K562 (cell line): ENCODE measurements at regions not wholly inside any gene's neighbourhood (a gene's known extent, or its start where the extent isn't known, plus 50 kb on each side); places are given as distances from the start of the nearest gene placed in this dataset.

Experiments
- ATAC-seq: fragments of 200-7000 bp; cut with Tn5 transposase; 3 replicates; pipeline ENCODE4 v1.9.1; 2020; ENCODE audit warnings: moderate library complexity
- BruUV-seq: library from RNA; stranded (reverse); fragments of 400-500 nt; replicated peaks from 2 replicates; lab custom pipeline; 2021; lab: Mats Ljungman, UMichigan
- CTCF ChIA-PET: fragments of 300-600 bp; formaldehyde crosslinking; extraction: SDS; loops from one replicate; lab custom pipeline; 2021; ENCODE audit warnings: low intra/inter-chr PET ratio; lab: Yijun Ruan, JAX
- POLR2A ChIA-PET: fragments of 300-600, 350-650 bp; sonication (Branson Sonifier 250); formaldehyde crosslinking; extraction: SDS; loops from one replicate; lab custom pipeline; 2021; ENCODE audit warnings: antibody characterized with exemption, inconsistent platforms; lab: Yijun Ruan, JAX
- DNase-seq, 4 experiments: peaks; one replicate each; pipeline versions ENCODE4 v3.0.0 to v3.0.0-alpha.2; 2011 to 2018; ENCODE audit warnings: low spot score in 3 of 4, mixed read lengths in 3 of 4; ENCODE audit errors: extremely low read depth in 1 of 4
- FAIRE-seq: peaks from 2 replicates; lab custom pipeline; 2011; peaks lifted over from hg19 to GRCh38; lab: Jason Lieb, UNC
- H2AFZ ChIP-seq: 2 replicates; pipeline ENCODE4 v1.6.0; 2011; ENCODE audit warnings: low read depth, low read length, control low read depth, inconsistent platforms
- H3K27ac ChIP-seq: fragments of 200-600 bp; 3 replicates; pipeline ENCODE4 v1.8.0; 2011; ENCODE audit warnings: low read depth, mild to moderate bottlenecking, control low read depth, inconsistent platforms, low read length, moderate library complexity, mixed read lengths; ENCODE audit errors: extremely low read depth
- H3K27me3 ChIP-seq, 2 experiments: fragments of 300-600 bp in 1 of 2; 2 replicates in 1 of 2; 3 replicates in 1 of 2; pipeline versions ENCODE4 v1.6.0 to v1.8.0; 2011; ENCODE audit warnings: inconsistent platforms in 2 of 2, low read length in 2 of 2, mild to moderate bottlenecking in 1 of 2, mixed read lengths in 1 of 2, moderate library complexity in 1 of 2; ENCODE audit not compliant: control insufficient read depth in 2 of 2, insufficient read depth in 2 of 2
- H3K36me3 ChIP-seq: fragments of 300-600 bp; 3 replicates; pipeline ENCODE4 v1.8.0; 2011; ENCODE audit warnings: mild to moderate bottlenecking, low read length, inconsistent platforms; ENCODE audit not compliant: control insufficient read depth, insufficient read depth
- H3K4me1 ChIP-seq, 2 experiments: fragments of 200-600 bp in 1 of 2; replicated peaks in 1 of 2; 2 replicates in 1 of 2; 3 replicates in 1 of 2; pipeline versions ENCODE4 v1.5.1 to v1.8.0; 2011; ENCODE audit warnings: inconsistent platforms in 2 of 2, low read length in 2 of 2, mild to moderate bottlenecking in 1 of 2, mixed read lengths in 1 of 2, moderate library complexity in 1 of 2; ENCODE audit not compliant: control insufficient read depth in 2 of 2, insufficient read depth in 2 of 2
- H3K4me2 ChIP-seq: 2 replicates; pipeline ENCODE4 v1.6.1; 2011; ENCODE audit warnings: low read length, control low read depth, inconsistent platforms, mixed read lengths; ENCODE audit not compliant: insufficient read depth
- H3K4me3 ChIP-seq: fragments of 200-600 bp; sonication (generic), shearing (Covaris generic); 2 replicates; pipeline ENCODE4 v1.5.1; 2016; ENCODE audit warnings: control low read depth, inconsistent platforms
- H3K79me2 ChIP-seq: fragments of 200-600 bp; 3 replicates; pipeline ENCODE4 v1.8.0; 2011; ENCODE audit warnings: low read length, inconsistent platforms; ENCODE audit not compliant: control insufficient read depth, insufficient read depth
- H3K9ac ChIP-seq, 2 experiments: 2 replicates each; pipeline versions ENCODE4 v1.6.0 to v1.6.1; 2011; ENCODE audit warnings: low read depth in 2 of 2, low read length in 2 of 2, control low read depth in 1 of 2, inconsistent platforms in 1 of 2, mild to moderate bottlenecking in 1 of 2, mixed read lengths in 1 of 2; ENCODE audit not compliant: insufficient read depth in 1 of 2
- H3K9me1 ChIP-seq: one replicate; pipeline ENCODE4 v1.6.0; 2011; ENCODE audit warnings: inconsistent platforms, mild to moderate bottlenecking, low read length, moderate library complexity; ENCODE audit not compliant: control insufficient read depth, insufficient read depth
- H3K9me3 ChIP-seq: replicated peaks from 2 replicates; pipeline ENCODE4 v1.5.1; 2011; ENCODE audit warnings: low read depth, low read length, inconsistent platforms; ENCODE audit not compliant: control insufficient read depth, insufficient read depth
- H4K20me1 ChIP-seq: replicated peaks from 2 replicates; pipeline ENCODE4 v1.6.1; 2011; ENCODE audit warnings: low read length, inconsistent platforms, mixed read lengths; ENCODE audit not compliant: control insufficient read depth, insufficient read depth
- CEBPG ChIP-seq, 3 experiments: fragments of 200-800 bp in 1 of 3; sonication (Bioruptor generic) in 1 of 3; sonication (generic) in 1 of 3; formaldehyde crosslinking in 1 of 3; IDR thresholded peaks in 2 of 3; conservative IDR thresholded peaks in 1 of 3; 2 replicates each; pipeline versions ENCODE4 v1.6.1 to v1.8.0; 2016 to 2022; ENCODE audit warnings: missing compliant biosample characterization in 2 of 3, missing genetic modification characterization in 2 of 3, mild to moderate bottlenecking in 1 of 3, missing genetic modification reagents in 1 of 3
- EP300 ChIP-seq: IDR thresholded peaks from 2 replicates; pipeline ENCODE4 v1.6.1; 2012; ENCODE audit warnings: low read length, improper control_type of control experiment
- HES1 ChIP-seq: fragments of 450-650 bp; IDR thresholded peaks from 2 replicates; pipeline ENCODE4 v1.6.1; 2016; ENCODE audit warnings: low read depth, mild to moderate bottlenecking, moderate library complexity
- KDM1A ChIP-seq, 2 experiments: fragments of 450-650 bp; IDR thresholded peaks; 2 replicates each; pipeline ENCODE4 v1.6.1; 2016; ENCODE audit warnings: mild to moderate bottlenecking in 2 of 2
- NR2F6 ChIP-seq: fragments of 450-650 bp; formaldehyde crosslinking; IDR thresholded peaks from 2 replicates; pipeline ENCODE4 v1.4.0; 2020; ENCODE audit warnings: mild to moderate bottlenecking
- RFX7 ChIP-seq: fragments of 250-450 bp; sonication (Bioruptor Pico); IDR thresholded peaks from 2 replicates; pipeline ENCODE4 v1.5.1; 2021; ENCODE audit warnings: mild to moderate bottlenecking
- SETDB1 ChIP-seq: IDR thresholded peaks from one replicate; pipeline ENCODE4 v1.6.1; 2012; ENCODE audit warnings: low read length, control low read depth, inconsistent platforms
- WGBS: fragments of 100-300 bp; shearing (Covaris generic); methylation state at CpG from one replicate; pipeline ENCODE4 v1.1.6; 2016; ENCODE audit warnings: low coverage, mixed read lengths; ENCODE audit not compliant: insufficient coverage; ENCODE audit errors: missing lambda C conversion rate; 5-methylcytosine and 5-hydroxymethylcytosine counted together
- in situ Hi-C: fragments of 300-500 bp; cut with MboI; formaldehyde crosslinking; loops from 4 replicates; pipeline ENCODE4 v1.15.0; 2018; ENCODE audit warnings: inconsistent platforms, mixed read lengths
- intact Hi-C: fragments of 100-400 bp; cut with micrococcal nuclease; formaldehyde crosslinking; loops from 2 replicates; pipeline ENCODE4 v1.14.2; 2022
- TF ChIP-seq, protein P1 (sequence below): fragments of 200-800 bp; sonication (Bioruptor generic); IDR thresholded peaks from 2 replicates; pipeline ENCODE4 v1.6.1; 2016; ENCODE audit warnings: missing genetic modification characterization, missing compliant biosample characterization

- Histone ChIP-seq H3K9ac (no peak overlapping the region), H3K79me2 (no peaks in the 10 kb centered on the region), H3K27ac (no peak overlapping the region), H3K4me2 (no peak overlapping the region), H3K27me3 (peaks cover 0 to 12% of the 10 kb centered on the region in 2 experiments; a peak in 2 of 5 replicates), H3K4me1 (no peaks in the 10 kb centered on the region; a peak in 1 of 5 replicates), H2AFZ (no peak overlapping the region), H3K36me3 (no peaks in the 10 kb centered on the region), H3K9me3 (no peaks in the 10 kb centered on the region), H3K9me1 (no peaks in the 10 kb centered on the region), H3K4me3 (no peak overlapping the region), H4K20me1 (no peaks in the 10 kb centered on the region)
- BruUV-seq, result no TSS peak
- in situ Hi-C loops, result no loop called here
- FAIRE-seq, result no peak
- no peak for DNase-seq
- ChIA-PET POLR2A (no interaction called here), CTCF (no interaction called here)
- no peak for TF ChIP-seq CEBPG (CRISPR knock-in tag; IDR thresholded peaks at IDR 0.05)
- no peak for TF ChIP-seq CEBPG (tag; conservative IDR thresholded peaks at IDR 0.05 in 1 of 2, IDR thresholded peaks at IDR 0.05 in 1 of 2)
- no peak for TF ChIP-seq HES1
- TF ChIP-seq NR2F6, result no peak
- TF ChIP-seq, protein P1, sequence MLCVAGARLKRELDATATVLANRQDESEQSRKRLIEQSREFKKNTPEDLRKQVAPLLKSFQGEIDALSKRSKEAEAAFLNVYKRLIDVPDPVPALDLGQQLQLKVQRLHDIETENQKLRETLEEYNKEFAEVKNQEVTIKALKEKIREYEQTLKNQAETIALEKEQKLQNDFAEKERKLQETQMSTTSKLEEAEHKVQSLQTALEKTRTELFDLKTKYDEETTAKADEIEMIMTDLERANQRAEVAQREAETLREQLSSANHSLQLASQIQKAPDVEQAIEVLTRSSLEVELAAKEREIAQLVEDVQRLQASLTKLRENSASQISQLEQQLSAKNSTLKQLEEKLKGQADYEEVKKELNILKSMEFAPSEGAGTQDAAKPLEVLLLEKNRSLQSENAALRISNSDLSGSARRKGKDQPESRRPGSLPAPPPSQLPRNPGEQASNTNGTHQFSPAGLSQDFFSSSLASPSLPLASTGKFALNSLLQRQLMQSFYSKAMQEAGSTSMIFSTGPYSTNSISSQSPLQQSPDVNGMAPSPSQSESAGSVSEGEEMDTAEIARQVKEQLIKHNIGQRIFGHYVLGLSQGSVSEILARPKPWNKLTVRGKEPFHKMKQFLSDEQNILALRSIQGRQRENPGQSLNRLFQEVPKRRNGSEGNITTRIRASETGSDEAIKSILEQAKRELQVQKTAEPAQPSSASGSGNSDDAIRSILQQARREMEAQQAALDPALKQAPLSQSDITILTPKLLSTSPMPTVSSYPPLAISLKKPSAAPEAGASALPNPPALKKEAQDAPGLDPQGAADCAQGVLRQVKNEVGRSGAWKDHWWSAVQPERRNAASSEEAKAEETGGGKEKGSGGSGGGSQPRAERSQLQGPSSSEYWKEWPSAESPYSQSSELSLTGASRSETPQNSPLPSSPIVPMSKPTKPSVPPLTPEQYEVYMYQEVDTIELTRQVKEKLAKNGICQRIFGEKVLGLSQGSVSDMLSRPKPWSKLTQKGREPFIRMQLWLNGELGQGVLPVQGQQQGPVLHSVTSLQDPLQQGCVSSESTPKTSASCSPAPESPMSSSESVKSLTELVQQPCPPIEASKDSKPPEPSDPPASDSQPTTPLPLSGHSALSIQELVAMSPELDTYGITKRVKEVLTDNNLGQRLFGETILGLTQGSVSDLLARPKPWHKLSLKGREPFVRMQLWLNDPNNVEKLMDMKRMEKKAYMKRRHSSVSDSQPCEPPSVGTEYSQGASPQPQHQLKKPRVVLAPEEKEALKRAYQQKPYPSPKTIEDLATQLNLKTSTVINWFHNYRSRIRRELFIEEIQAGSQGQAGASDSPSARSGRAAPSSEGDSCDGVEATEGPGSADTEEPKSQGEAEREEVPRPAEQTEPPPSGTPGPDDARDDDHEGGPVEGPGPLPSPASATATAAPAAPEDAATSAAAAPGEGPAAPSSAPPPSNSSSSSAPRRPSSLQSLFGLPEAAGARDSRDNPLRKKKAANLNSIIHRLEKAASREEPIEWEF (CRISPR knock-in tag), result no peak
- no peak for TF ChIP-seq RFX7 (CRISPR knock-in tag)
- no peak for TF ChIP-seq EP300
- TF ChIP-seq SETDB1, result no peak
- TF ChIP-seq KDM1A (IDR thresholded peaks at IDR 0.05), result no peak
- intact Hi-C loops, result no loop called here
- no peak for ATAC-seq
- 0% methylated on average over 3 of the region's 3 CpGs for WGBS
Measured at GRCh38 chr13:24610956-24611355, 69.3 kb upstream of the ATP12A start.
